ENCODE measurements at regions not wholly inside any gene's neighbourhood (a gene's known extent, or its start where the extent isn't known, plus 50 kb on each side); places are given as distances from the start of the nearest gene placed in this dataset.

- TF ChIP-seq CTCF (IDR thresholded peaks at IDR 0.05 in 4 of 5, conservative IDR thresholded peaks at IDR 0.05 in 1 of 5) (no peak), POLR2A (IDR thresholded peaks at IDR 0.05) (no peak)
These were observed 177.8 kb downstream of the PTPRU start for GRCh38 chr1:29414086-29414485.

All from gastrocnemius medialis (tissue), 4 donors.